Nephron progenitor cell (in vitro differentiated cells): ENCODE measurements at regions not wholly inside any gene's neighbourhood (a gene's known extent, or its start where the extent isn't known, plus 50 kb on each side); places are given as distances from the start of the nearest gene placed in this dataset.

Experiments
- DNase-seq: peaks from one replicate; pipeline ENCODE4 v3.0.0; 2021
- H3K27ac Mint-ChIP-seq: 2 replicates; pipeline ENCODE4 v1.8.0; 2021; ENCODE audit warnings: mild to moderate bottlenecking, moderate library complexity, mixed read lengths
- H3K27me3 Mint-ChIP-seq: 2 replicates; pipeline ENCODE4 v1.8.0; 2021; ENCODE audit warnings: mild to moderate bottlenecking, low read depth, mixed read lengths; ENCODE audit not compliant: poor library complexity
- H3K36me3 Mint-ChIP-seq: 2 replicates; pipeline ENCODE4 v1.8.0; 2021; ENCODE audit warnings: low read depth, mixed read lengths
- H3K4me1 Mint-ChIP-seq: 2 replicates; pipeline ENCODE4 v1.8.0; 2021; ENCODE audit warnings: mixed read lengths
- H3K4me3 Mint-ChIP-seq: 2 replicates; pipeline ENCODE4 v1.8.0; 2021; ENCODE audit warnings: mild to moderate bottlenecking, moderate library complexity, mixed read lengths
- H3K9me3 Mint-ChIP-seq: 2 replicates; pipeline ENCODE4 v1.8.0; 2021; ENCODE audit warnings: mild to moderate bottlenecking, moderate library complexity, mixed read lengths
- TF ChIP-seq, protein P1 (sequence below): fragments of 200-600 bp; sonication (generic); IDR thresholded peaks from 2 replicates; pipeline ENCODE4 v1.5.0; 2021; ENCODE audit warnings: antibody characterized with exemption

DNA sequence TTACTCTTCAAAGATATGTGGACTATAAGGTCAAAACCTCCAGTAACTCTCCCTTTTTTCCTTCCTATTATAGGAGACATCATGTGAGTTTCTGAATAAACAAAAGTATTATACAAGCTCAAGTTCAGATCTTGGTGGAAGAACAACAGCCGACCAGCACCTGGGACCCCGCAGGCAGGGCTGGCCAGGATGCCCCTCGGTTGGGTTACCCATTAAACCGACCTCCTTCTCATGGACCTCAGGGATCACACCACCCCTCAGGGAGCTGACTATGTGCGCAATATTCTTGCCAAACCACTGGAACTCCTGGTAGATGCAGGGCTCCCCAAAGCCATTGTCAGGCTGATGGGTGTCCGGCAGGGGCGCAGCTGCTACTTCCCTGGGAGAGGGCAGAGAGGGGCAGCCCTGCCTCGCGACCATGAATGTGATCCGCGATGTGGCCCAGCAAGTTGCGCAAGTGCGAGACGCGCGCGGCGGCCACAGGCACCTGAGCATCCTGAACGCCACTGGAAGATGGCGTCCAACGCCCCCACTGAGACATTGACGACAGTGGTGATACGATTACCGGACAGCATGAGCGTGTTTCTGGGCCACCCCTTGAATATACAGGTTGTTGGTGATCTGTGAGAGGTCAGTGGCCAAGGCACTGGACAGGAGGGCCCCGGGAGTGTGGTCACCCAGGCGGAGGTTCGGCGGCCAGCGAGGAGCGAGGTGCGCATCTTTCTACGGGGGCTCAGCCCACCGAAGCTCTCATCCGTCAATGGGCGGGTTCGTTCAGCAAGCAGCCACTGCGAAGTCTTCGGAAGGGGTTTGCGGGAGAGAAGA is 161.3 kb downstream of the IPMK start:
- Mint-ChIP-seq H3K27ac (no peak overlapping the region), H3K9me3 (peaks cover 8% of the 10 kb centered on the region), H3K27me3 (peaks cover under 1% of the 10 kb centered on the region), H3K4me1 (no peaks in the 10 kb centered on the region), H3K4me3 (no peak overlapping the region), H3K36me3 (no peaks in the 10 kb centered on the region)
- DNase-seq: no peak
- TF ChIP-seq, protein P1, sequence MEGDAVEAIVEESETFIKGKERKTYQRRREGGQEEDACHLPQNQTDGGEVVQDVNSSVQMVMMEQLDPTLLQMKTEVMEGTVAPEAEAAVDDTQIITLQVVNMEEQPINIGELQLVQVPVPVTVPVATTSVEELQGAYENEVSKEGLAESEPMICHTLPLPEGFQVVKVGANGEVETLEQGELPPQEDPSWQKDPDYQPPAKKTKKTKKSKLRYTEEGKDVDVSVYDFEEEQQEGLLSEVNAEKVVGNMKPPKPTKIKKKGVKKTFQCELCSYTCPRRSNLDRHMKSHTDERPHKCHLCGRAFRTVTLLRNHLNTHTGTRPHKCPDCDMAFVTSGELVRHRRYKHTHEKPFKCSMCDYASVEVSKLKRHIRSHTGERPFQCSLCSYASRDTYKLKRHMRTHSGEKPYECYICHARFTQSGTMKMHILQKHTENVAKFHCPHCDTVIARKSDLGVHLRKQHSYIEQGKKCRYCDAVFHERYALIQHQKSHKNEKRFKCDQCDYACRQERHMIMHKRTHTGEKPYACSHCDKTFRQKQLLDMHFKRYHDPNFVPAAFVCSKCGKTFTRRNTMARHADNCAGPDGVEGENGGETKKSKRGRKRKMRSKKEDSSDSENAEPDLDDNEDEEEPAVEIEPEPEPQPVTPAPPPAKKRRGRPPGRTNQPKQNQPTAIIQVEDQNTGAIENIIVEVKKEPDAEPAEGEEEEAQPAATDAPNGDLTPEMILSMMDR: no peak

DNA sequence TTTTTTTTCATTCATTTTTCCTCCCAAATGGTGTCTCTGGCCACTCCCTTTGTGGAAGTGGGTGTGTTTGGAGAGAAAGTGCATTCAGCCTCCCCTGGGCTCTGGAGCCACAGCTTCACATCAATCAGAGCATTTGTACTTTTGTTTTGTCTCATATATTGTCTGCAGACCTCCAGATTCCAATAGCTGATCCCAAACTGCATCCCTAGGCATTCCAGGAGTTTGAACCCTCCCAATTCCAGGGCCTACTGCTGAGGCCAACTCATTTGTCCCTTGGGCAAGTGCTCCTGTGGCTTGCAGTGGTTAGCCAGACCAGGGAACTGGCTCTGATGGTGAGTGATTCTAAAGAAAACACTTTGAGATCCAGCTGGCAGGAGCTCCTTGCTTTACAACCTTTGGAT is 163.3 kb downstream of the IPMK start:
- H3K4me1 Mint-ChIP-seq: peaks cover 5% of the 10 kb centered on the region
- no peak overlapping the region for H3K4me3 Mint-ChIP-seq
- no peaks in the 10 kb centered on the region for H3K27me3 Mint-ChIP-seq
- peaks cover 8% of the 10 kb centered on the region for H3K9me3 Mint-ChIP-seq
- no peaks in the 10 kb centered on the region for H3K36me3 Mint-ChIP-seq
- TF ChIP-seq, protein P1: no peak
- no peak for DNase-seq
- H3K27ac Mint-ChIP-seq: no peak overlapping the region

DNA sequence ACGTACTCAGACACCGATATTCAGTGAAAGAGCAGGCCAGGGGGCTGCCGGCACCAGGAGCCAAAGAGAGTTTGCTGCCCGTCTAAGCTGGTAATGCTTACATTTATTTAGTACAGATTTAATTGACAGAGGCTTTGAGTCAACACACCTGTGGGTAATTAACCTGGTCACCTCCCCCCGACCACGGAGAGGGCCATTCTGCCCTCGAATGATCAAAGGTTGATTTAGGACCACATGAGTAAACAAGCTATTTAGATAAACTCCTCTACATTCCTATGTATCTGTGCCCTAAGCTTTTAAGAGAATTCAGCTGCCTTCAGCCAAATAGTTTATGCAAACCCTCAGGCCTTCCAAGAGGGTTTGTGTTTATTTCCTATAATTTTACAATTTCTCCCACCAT is 164.8 kb downstream of the IPMK start:
- TF ChIP-seq, protein P1: no peak
- Mint-ChIP-seq H3K9me3 (peaks cover 8% of the 10 kb centered on the region), H3K4me1 (peaks cover 5% of the 10 kb centered on the region), H3K27me3 (no peaks in the 10 kb centered on the region), H3K4me3 (no peak overlapping the region), H3K27ac (peak overlapping the region; percentile 61), H3K36me3 (no peaks in the 10 kb centered on the region)
- DNase-seq: no peak

DNA sequence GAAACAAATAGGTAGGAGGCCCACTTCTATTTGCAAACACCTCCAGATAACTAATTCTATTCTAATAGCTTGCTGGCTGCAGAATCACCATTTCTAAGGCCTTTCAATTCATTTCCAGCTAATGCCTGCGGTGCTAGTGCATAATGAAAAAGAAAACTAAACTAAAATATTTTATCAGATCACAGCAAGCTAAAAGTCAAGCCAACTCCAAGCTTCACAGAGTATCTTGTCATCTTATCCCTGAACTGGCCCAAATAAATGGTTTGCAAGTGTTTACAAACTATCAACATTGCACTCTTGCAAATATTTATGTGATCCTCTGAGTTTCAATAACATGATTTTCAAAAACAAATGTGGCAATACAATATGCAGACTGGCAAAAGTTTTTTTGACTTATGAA is 166.0 kb downstream of the IPMK start:
- Mint-ChIP-seq H3K4me1 (peaks cover 5% of the 10 kb centered on the region), H3K4me3 (no peak overlapping the region), H3K36me3 (no peaks in the 10 kb centered on the region), H3K27me3 (no peaks in the 10 kb centered on the region), H3K27ac (no peak overlapping the region), H3K9me3 (peaks cover 8% of the 10 kb centered on the region)
- no peak for DNase-seq
- TF ChIP-seq, protein P1: no peak

DNA sequence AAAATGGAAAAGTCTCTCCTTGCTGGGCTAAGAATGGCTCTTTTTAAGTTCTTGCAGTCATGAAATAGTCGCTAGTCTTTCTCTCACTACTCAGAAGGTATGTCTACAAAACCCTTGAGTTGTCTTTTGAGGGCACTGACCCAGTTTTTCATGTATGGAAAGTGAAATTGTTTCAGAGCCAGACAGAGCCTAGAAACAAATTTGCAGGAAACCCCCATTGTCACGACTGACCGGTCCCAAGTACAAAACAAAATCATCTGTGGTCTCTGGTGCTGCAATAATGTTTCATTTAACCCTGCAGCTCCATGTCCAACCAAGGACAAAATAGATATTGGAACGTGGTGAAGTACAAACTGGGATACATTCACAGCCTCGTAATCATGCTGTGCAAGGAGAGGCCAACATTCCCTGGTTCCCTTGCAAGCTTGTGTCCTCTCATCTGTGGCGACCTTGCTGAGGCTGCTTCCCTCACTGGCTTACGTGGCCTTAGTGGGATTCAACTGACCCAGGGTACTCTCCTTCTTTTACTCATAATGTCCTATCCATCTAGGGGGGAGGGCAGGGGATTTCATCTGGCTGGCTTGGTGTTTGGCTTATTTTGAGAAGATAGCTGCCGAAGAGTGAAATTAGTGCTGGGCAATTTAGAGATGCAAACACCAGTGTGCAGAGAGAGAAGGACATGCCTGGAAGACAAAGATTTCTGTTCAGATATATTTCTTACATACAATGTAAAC is 172.5 kb downstream of the IPMK start:
- no peak overlapping the region for H3K27ac Mint-ChIP-seq
- no peaks in the 10 kb centered on the region for H3K36me3 Mint-ChIP-seq
- no peaks in the 10 kb centered on the region for H3K4me1 Mint-ChIP-seq
- TF ChIP-seq, protein P1: no peak
- H3K27me3 Mint-ChIP-seq: peaks cover 2% of the 10 kb centered on the region
- no peak for DNase-seq
- no peak overlapping the region for H3K4me3 Mint-ChIP-seq
- no peaks in the 10 kb centered on the region for H3K9me3 Mint-ChIP-seq
